HCT116 (cell line): ENCODE measurements at regions not wholly inside any gene's neighbourhood (a gene's known extent, or its start where the extent isn't known, plus 50 kb on each side); places are given as distances from the start of the nearest gene placed in this dataset.

ENCODE experiments used
- ATAC-seq: fragments of 200-7000 bp; cut with Tn5 transposase; 2 replicates; pipeline ENCODE4 v1.9.1; 2020; ENCODE audit warnings: mild to moderate bottlenecking, moderate library complexity
- BruUV-seq: library from RNA; stranded (reverse); fragments of 400-500 nt; replicated peaks from 2 replicates; lab custom pipeline; 2021; lab: Mats Ljungman, UMichigan
- CTCF ChIA-PET: fragments of 300-600 bp; sonication (Branson Sonifier 250); formaldehyde crosslinking; loops from one replicate; lab custom pipeline; 2021; ENCODE audit warnings: antibody characterized with exemption; lab: Charles Lee
- POLR2A ChIA-PET: fragments of 300-600, 350-600 bp; sonication (Branson Sonifier 250); formaldehyde crosslinking; loops from one replicate; lab custom pipeline; 2021; ENCODE audit warnings: antibody characterized with exemption; lab: Charles Lee
- RAD21 ChIA-PET, 2 experiments: fragments of 300-600 bp; sonication (Branson Sonifier 250); formaldehyde crosslinking; loops; one replicate each; lab custom pipeline; 2023; ENCODE audit warnings: low total read pairs in 2 of 2; ENCODE audit not compliant: uncharacterized antibody in 2 of 2, unreplicated experiment in 2 of 2, low non-redundant PET in 1 of 2; lab: Charles Lee
- DNase-seq: peaks from one replicate; pipeline ENCODE4 v3.0.0-alpha.2; 2010; ENCODE audit warnings: low read depth, low spot score
- H2AFZ ChIP-seq: fragments of 200-600 bp; shearing (Covaris generic), sonication (generic); 2 replicates; pipeline ENCODE4 v1.6.1; 2017; ENCODE audit warnings: low read depth, mixed run types, mixed read lengths, antibody characterized with exemption, low read length; ENCODE audit not compliant: poor library complexity, severe bottlenecking
- H3K27ac ChIP-seq: 2 replicates; pipeline ENCODE4 v1.5.1; 2012; ENCODE audit warnings: low read depth, low read length
- H3K27me3 ChIP-seq: fragments of 200-600 bp; sonication (generic); 2 replicates; pipeline ENCODE4 v1.6.1; 2016; ENCODE audit warnings: mixed run types, low read length, mixed read lengths; ENCODE audit not compliant: insufficient read depth
- H3K36me3 ChIP-seq, 2 experiments: fragments of 200-500 bp in 1 of 2; fragments of 200-600 bp in 1 of 2; sonication (Bioruptor generic) in 1 of 2; sonication (generic) in 1 of 2; 2 replicates each; pipeline versions ENCODE4 v1.5.1 to v1.6.1; 2014 to 2016; ENCODE audit warnings: low read length in 2 of 2, inconsistent platforms in 1 of 2, mixed read lengths in 1 of 2, mixed run types in 1 of 2; ENCODE audit not compliant: insufficient read depth in 2 of 2, control insufficient read depth in 1 of 2
- H3K4me1 ChIP-seq, 2 experiments: fragments of 200-600 bp in 1 of 2; sonication (generic) in 1 of 2; 2 replicates each; pipeline versions ENCODE4 v1.5.1 to v1.6.1; 2012 to 2017; ENCODE audit warnings: low read length in 2 of 2, inconsistent platforms in 1 of 2, mild to moderate bottlenecking in 1 of 2, mixed read lengths in 1 of 2, mixed run types in 1 of 2, moderate library complexity in 1 of 2; ENCODE audit not compliant: insufficient read depth in 2 of 2, control insufficient read depth in 1 of 2
- H3K4me2 ChIP-seq: fragments of 200-600 bp; sonication (generic); 2 replicates; pipeline ENCODE4 v1.6.1; 2017; ENCODE audit warnings: mixed run types, low read length, mixed read lengths
- H3K4me3 ChIP-seq, 2 experiments: fragments of 200-600 bp in 1 of 2; sonication (generic) in 1 of 2; replicated peaks in 1 of 2; 2 replicates each; pipeline ENCODE4 v1.5.1; 2011 to 2016; ENCODE audit warnings: low read length in 2 of 2, control low read depth in 1 of 2, low read depth in 1 of 2, mild to moderate bottlenecking in 1 of 2, mixed read lengths in 1 of 2, mixed run types in 1 of 2
- H3K79me2 ChIP-seq: fragments of 200-600 bp; sonication (generic); 2 replicates; pipeline ENCODE4 v1.6.1; 2017; ENCODE audit warnings: mild to moderate bottlenecking, mixed run types, low read length, moderate library complexity, mixed read lengths; ENCODE audit not compliant: insufficient read depth
- H3K9ac ChIP-seq: fragments of 200-600 bp; sonication (generic); 2 replicates; pipeline ENCODE4 v1.6.1; 2016; ENCODE audit warnings: low read length, mixed read lengths
- H3K9me2 ChIP-seq: fragments of 200-600 bp; sonication (generic), shearing (Covaris generic); 2 replicates; pipeline ENCODE4 v1.6.1; 2017; ENCODE audit warnings: mixed run types, mild to moderate bottlenecking, moderate library complexity; ENCODE audit not compliant: insufficient read depth
- H3K9me3 ChIP-seq, 2 experiments: fragments of 200-500 bp in 1 of 2; fragments of 200-600 bp in 1 of 2; sonication (Bioruptor generic) in 1 of 2; sonication (generic) in 1 of 2; 2 replicates each; pipeline ENCODE4 v1.6.1; 2014 to 2017; ENCODE audit warnings: low read length in 2 of 2, mixed read lengths in 2 of 2, inconsistent platforms in 1 of 2, low read depth in 1 of 2, mild to moderate bottlenecking in 1 of 2, mixed run types in 1 of 2, moderate library complexity in 1 of 2; ENCODE audit not compliant: control insufficient read depth in 1 of 2, insufficient read depth in 1 of 2
- H4K20me1 ChIP-seq: fragments of 200-600 bp; sonication (generic), shearing (Covaris generic); 2 replicates; pipeline ENCODE4 v1.6.1; 2017; ENCODE audit warnings: mixed run types, mild to moderate bottlenecking, moderate library complexity; ENCODE audit not compliant: insufficient read depth
- ATF3 ChIP-seq: IDR thresholded peaks from 2 replicates; pipeline ENCODE4 v1.6.1; 2012
- CBX3 ChIP-seq: IDR thresholded peaks from 2 replicates; pipeline ENCODE4 v1.6.1; 2012; ENCODE audit warnings: low read depth
- CEBPB ChIP-seq: IDR thresholded peaks from 2 replicates; pipeline ENCODE4 v1.6.1; 2012; ENCODE audit warnings: low read depth
- EGR1 ChIP-seq: IDR thresholded peaks from 2 replicates; pipeline ENCODE4 v1.6.1; 2012; ENCODE audit warnings: low read depth
- ELF1 ChIP-seq: IDR thresholded peaks from 2 replicates; pipeline ENCODE4 v1.6.1; 2012; ENCODE audit warnings: low read depth, borderline replicate concordance
- JUND ChIP-seq: IDR thresholded peaks from 2 replicates; pipeline ENCODE4 v1.6.1; 2012
- MAX ChIP-seq: IDR thresholded peaks from 2 replicates; pipeline ENCODE4 v1.6.1; 2012
- POLR2A ChIP-seq: IDR thresholded peaks from 2 replicates; pipeline ENCODE4 v1.7.0; 2011; ENCODE audit warnings: borderline replicate concordance; ENCODE audit not compliant: insufficient read depth, insufficient read length; ENCODE audit errors: extremely low read depth
- POLR2AphosphoS5 ChIP-seq: IDR thresholded peaks from 2 replicates; pipeline ENCODE4 v1.6.1; 2011; ENCODE audit warnings: mild to moderate bottlenecking, low read depth, low read length, moderate library complexity
- RAD21 ChIP-seq: IDR thresholded peaks from 2 replicates; pipeline ENCODE4 v1.6.1; 2012; ENCODE audit warnings: low read depth, mild to moderate bottlenecking
- REST ChIP-seq: IDR thresholded peaks from 2 replicates; pipeline ENCODE4 v1.6.1; 2012; ENCODE audit warnings: low read depth
- SIN3A ChIP-seq: IDR thresholded peaks from 2 replicates; pipeline ENCODE4 v1.6.1; 2012; ENCODE audit warnings: low read depth
- SP1 ChIP-seq: IDR thresholded peaks from 2 replicates; pipeline ENCODE4 v1.6.1; 2012; ENCODE audit warnings: low read depth
- SRF ChIP-seq: IDR thresholded peaks from 2 replicates; pipeline ENCODE4 v1.6.1; 2012; ENCODE audit warnings: low read depth
- YY1 ChIP-seq: IDR thresholded peaks from 2 replicates; pipeline ENCODE4 v1.6.1; 2011; ENCODE audit warnings: low read length, low read depth, moderate library complexity, mild to moderate bottlenecking; ENCODE audit not compliant: insufficient replicate concordance; ENCODE audit errors: extremely low read depth
- ZNF274 ChIP-seq: fragments of 200-500 bp; sonication (Bioruptor generic); IDR thresholded peaks from 2 replicates; pipeline ENCODE4 v1.6.1; 2014; ENCODE audit warnings: mild to moderate bottlenecking, low read depth, low read length, inconsistent platforms
- intact Hi-C: fragments of 100-400 bp; cut with micrococcal nuclease; formaldehyde crosslinking; loops from 2 replicates; pipeline ENCODE4 v1.10.0; 2022

- H3K9ac ChIP-seq = no peak overlapping the region
- no peaks in the 10 kb centered on the region for H3K4me1 ChIP-seq
- BruUV-seq = no TSS peak
- no peaks in the 10 kb centered on the region for H3K79me2 ChIP-seq
- H3K4me3 ChIP-seq = no peak overlapping the region
- no peak for ATAC-seq
- TF ChIP-seq CBX3 = no peak
- no peak for TF ChIP-seq ATF3
- TF ChIP-seq JUND = no peak
- TF ChIP-seq MAX = no peak
- TF ChIP-seq CEBPB = no peak
- TF ChIP-seq ELF1 = no peak
- TF ChIP-seq POLR2AphosphoS5 = no peak
- TF ChIP-seq SIN3A = no peak
- no peak for TF ChIP-seq ZNF274
- TF ChIP-seq EGR1 = no peak
- TF ChIP-seq YY1 = no peak
- no peak for TF ChIP-seq POLR2A
- TF ChIP-seq REST = no peak
- no peak for TF ChIP-seq SP1
- TF ChIP-seq RAD21 = no peak
- no peak for TF ChIP-seq SRF
- no peak overlapping the region for H3K27ac ChIP-seq
- CTCF ChIA-PET = no interaction called here
- no peaks in the 10 kb centered on the region for H3K27me3 ChIP-seq
- H3K9me3 ChIP-seq = no peaks in the 10 kb centered on the region
- intact Hi-C loops = no loop called here
- RAD21 ChIA-PET = no interaction called here
- POLR2A ChIA-PET = no interaction called here
- peak overlapping the region; percentile 24 for H2AFZ ChIP-seq
- H3K4me2 ChIP-seq = no peak overlapping the region
- no peaks in the 10 kb centered on the region for H4K20me1 ChIP-seq
- no peaks in the 10 kb centered on the region for H3K9me2 ChIP-seq
- H3K36me3 ChIP-seq = no peaks in the 10 kb centered on the region
- DNase-seq = no peak
Measured at GRCh38 chr6:122147291-122147690, 252.2 kb upstream of the HSF2 start.
